Panc1 (cell line): ENCODE measurements at regions not wholly inside any gene's neighbourhood (a gene's known extent, or its start where the extent isn't known, plus 50 kb on each side); places are given as distances from the start of the nearest gene placed in this dataset.

Source experiments
- CTCF ChIP-seq: fragments of 450-650 bp; IDR thresholded peaks from 2 replicates; pipeline ENCODE4 v1.5.1; 2017; ENCODE audit warnings: mild to moderate bottlenecking
- POLR2AphosphoS5 ChIP-seq: IDR thresholded peaks from 2 replicates; pipeline ENCODE4 v1.6.1; 2012; ENCODE audit warnings: mild to moderate bottlenecking, low read depth, low read length, moderate library complexity
- REST ChIP-seq, 2 experiments: IDR thresholded peaks; 2 replicates each; pipeline ENCODE4 v1.6.1; 2011 to 2012; ENCODE audit warnings: low read depth in 2 of 2, control low read depth in 1 of 2, low read length in 1 of 2, mild to moderate bottlenecking in 1 of 2, moderate library complexity in 1 of 2; ENCODE audit not compliant: insufficient read depth in 1 of 2
- TCF7L2 ChIP-seq: IDR thresholded peaks from 2 replicates; pipeline ENCODE4 v1.6.1; 2011; ENCODE audit warnings: mild to moderate bottlenecking, low read depth, low read length, inconsistent platforms

GRCh38 chr7:81886211-81886764 is 116.4 kb upstream of the HGF start:
- TF ChIP-seq CTCF (no peak), TCF7L2 (no peak), REST (IDR thresholded peaks at IDR 0.05; ENCODE audit: insufficient read depth in 1 of 2, low read depth in 2 of 2, low read length in 1 of 2) (no peak), POLR2AphosphoS5 (no peak)
